ENCODE measurements at regions not wholly inside any gene's neighbourhood (a gene's known extent, or its start where the extent isn't known, plus 50 kb on each side); places are given as distances from the start of the nearest gene placed in this dataset.
A peak's percentile ranks its signal among the peaks of the same experiment; 100 is the strongest.

- DNase-seq = no peak
Observed at GRCh38 chr3:156620901-156621300, 53.5 kb upstream of the TIPARP start.

- peak; percentile 35 for DNase-seq
Observed at GRCh38 chr3:156620260-156620659, 54.1 kb upstream of the TIPARP start.

GRCh38 chr3:156619376-156619775, 55.0 kb upstream of the TIPARP start:
- no peak for DNase-seq

- no peak for DNase-seq
Observed at GRCh38 chr3:156617781-156618180, 56.6 kb upstream of the TIPARP start.

- no peak for DNase-seq
Observed at GRCh38 chr3:156617145-156617544, 57.2 kb upstream of the TIPARP start.

- no peak for DNase-seq
Observed at GRCh38 chr3:156615592-156616173, 58.7 kb upstream of the TIPARP start.

- no peak for DNase-seq
Observed at GRCh38 chr3:156614642-156615511, 59.5 kb upstream of the TIPARP start.

- no peak for DNase-seq
Observed at GRCh38 chr3:156612903-156613302, 58.0 kb upstream of the SSR3 start.

GRCh38 chr3:156611870-156612494, 57.1 kb upstream of the SSR3 start:
- DNase-seq = no peak

- DNase-seq = no peak
Observed at GRCh38 chr3:156610154-156610553, 55.2 kb upstream of the SSR3 start.

- no peak for DNase-seq
Observed at GRCh38 chr3:156609546-156609945, 54.6 kb upstream of the SSR3 start.

- DNase-seq = no peak
Observed at GRCh38 chr3:156608601-156609514, 53.9 kb upstream of the SSR3 start.

- DNase-seq = no peak
Observed at GRCh38 chr3:156606729-156607128, 51.8 kb upstream of the SSR3 start.

GRCh38 chr3:156605686-156606605, 51.0 kb upstream of the SSR3 start:
- DNase-seq = no peak

- no peak for DNase-seq
Observed at GRCh38 chr3:156604642-156605144, 49.8 kb upstream of the SSR3 start.

All from DMS79 (cell line).